GM18519 (cell line): ENCODE measurements at regions not wholly inside any gene's neighbourhood (a gene's known extent, or its start where the extent isn't known, plus 50 kb on each side); places are given as distances from the start of the nearest gene placed in this dataset.
"Not testable (repeated sequence)": the region's sequence is repeated elsewhere in the genome, so short reads cannot be mapped to it uniquely, and the experiment has no call there.

Experiments
- ATAC-seq: cut with Tn5 transposase; IDR thresholded peaks from one replicate; pipeline ENCODE4 v1.9.1; 2021; ENCODE audit warnings: mild to moderate bottlenecking, moderate library complexity; ENCODE audit not compliant: unreplicated experiment, low FRiP score

DNA sequence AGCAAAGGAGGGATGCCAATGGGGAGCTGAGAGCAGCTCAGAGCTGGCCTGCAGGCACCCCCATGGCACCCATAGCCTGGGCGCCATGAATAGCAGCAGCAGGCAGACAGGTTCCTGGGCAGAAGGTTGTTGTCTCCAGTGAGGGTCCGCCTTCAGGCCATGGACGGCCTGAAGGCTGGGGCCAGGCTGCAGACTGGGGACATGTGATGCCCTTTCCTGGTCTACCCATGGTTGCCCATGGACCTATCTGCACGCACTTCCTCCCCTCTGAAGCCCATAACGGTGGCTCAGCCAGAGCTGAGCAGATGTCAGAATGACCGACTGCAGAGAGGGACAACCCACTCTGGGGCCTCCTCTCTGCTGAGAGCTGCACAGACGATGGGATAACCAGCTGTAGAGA, 256.8 kb downstream of the PLOD2 start:
- ATAC-seq: no peak

DNA sequence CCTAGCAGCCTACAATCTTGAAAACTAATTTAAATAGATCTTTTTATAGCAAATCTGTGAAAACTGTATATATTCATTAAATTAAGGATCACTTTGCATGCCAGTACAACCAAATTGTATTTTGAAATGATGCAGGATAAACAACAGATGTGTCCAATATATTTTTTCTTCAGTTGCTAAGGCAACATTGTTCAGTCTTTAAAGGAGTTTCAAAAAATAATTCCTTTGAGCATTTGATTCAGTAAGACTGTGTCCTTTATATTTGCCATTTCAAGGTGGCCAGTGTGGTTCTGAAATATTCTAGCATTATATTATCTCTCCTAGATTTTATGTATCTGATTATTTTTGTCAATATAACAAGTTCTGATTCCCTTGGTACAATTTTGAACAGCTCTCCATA, 254.7 kb downstream of the PLOD2 start:
- ATAC-seq: no peak

DNA sequence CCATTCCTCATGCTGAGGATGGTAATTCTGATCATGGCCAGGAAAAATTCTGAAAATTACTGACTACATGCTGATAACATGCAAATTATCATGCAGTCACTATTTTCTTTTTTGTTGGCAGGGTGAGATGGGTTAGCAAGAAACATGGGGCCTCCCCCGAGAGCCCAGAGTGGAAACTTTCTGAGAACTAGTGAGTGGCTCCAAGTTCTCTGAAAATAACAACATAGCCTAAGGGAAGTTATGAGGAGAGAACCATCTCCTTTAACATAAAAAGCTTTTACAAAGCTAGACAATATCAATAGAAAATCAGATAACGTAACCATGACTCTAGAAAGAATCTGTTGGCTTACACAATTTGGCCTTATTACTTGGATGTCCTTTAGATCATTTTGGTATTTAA, 254.2 kb downstream of the PLOD2 start:
- no peak for ATAC-seq

DNA sequence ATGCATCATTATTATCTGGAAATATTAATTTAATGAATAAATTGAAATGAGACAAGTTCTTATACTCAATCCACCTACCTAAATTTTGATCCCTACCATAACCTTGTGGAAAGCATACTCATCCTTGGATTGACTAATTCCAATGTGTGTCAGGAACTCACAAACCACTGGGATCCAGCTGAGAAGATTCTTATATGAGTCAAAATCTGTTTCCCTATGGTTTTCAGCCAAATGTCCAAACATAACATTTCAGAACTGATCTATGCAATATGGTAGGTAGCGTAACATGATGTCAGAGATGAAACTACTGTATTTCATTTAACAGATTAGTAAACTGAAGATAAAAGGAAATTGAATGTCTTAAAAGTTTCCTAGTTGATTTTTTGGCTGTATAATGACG, 250.0 kb downstream of the PLOD2 start:
- no peak for ATAC-seq

DNA sequence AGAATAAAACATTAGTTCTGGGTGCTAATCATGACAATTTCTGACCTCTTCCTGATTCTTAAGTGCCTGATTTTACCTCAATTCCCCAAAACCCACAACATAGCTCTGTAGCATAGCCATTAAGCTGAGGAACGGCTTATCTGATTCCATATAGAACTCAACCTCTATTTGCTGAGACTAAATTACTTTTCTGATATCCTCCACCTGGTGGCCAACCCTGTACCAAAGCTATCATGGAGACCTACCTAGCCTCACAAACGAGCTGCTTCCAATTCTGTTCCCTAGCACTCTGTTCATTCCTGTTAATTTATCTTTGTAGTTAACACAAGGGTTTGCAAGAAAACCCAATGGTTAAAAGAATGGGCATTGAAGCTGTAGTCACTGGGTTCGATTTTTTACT, 245.2 kb downstream of the PLOD2 start:
- ATAC-seq: no peak

DNA sequence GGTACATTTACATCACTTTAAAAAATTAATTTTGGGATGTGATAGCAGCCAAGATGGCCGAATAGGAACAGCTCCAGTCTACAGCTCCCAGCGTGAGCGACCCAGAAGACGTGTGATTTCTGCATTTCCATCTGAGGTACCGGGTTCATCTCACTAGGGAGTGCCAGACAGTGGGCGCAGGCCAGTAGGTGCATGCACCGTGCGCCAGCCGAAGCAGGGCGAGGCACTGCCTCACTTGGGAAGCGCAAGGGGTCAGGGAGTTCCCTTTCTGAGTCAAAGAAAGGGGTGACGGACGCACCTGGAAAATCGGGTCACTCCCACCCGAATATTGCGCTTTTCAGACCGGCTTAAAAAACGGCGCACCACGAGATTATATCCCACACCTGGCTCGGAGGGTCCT, 233.2 kb downstream of the PLOD2 start:
- ATAC-seq: not testable (repeated sequence)

DNA sequence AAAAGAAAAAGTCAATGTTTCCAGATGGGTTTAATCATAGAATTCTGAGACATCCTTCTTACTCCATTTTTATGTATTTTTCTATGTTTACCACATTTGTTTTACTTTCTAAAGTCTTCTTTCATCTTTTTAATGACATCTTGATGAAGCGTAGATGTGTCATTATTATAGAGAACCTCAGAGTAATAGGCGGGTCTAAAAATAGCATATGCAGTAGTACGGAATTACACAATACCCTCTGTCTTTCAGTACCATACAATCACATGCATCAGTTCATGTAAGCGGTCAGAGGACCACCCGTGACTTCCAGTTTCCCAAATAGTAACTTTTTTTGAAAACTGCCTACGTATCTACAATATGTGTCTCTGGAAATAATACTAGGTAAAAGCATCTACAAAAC, 224.0 kb downstream of the PLOD2 start:
- ATAC-seq: no peak

DNA sequence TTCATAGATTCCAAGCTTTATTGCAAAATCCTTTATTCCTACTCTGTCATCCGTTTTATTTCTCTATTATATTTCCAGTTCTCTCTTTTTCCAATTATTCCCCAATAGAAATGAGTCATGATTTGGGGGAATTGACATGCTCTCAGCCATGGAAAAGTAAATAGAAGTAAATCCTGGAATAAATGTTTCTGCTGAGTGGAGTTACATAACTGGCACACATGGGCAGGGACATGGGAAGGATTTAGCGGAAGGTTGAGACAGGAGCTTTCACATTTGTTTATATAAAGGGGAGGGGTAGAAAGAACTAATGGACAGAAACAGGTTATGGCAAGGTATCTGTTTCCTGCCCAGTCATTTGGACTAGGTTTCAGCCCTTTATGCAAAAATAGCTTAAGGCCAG, 221.6 kb downstream of the PLOD2 start:
- no peak for ATAC-seq

DNA sequence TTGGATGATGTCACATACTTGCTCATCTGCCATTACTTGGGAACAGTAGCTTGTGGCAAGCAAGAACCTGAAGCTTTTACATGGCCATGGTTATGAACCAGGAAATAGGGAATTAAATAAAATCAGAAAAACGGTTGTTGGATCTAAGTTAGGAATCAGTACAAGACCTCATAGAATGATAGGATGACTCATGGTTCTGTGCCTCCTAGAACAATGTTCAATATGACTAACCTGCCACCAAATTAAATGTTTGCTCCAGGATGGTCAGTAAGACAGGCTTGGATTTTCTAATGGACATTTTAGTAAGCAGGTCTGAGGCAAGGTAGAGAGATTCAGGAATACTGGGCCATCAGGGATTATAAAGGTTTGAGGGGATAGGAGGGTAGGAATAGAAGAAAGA, 218.9 kb downstream of the PLOD2 start:
- ATAC-seq: no peak

DNA sequence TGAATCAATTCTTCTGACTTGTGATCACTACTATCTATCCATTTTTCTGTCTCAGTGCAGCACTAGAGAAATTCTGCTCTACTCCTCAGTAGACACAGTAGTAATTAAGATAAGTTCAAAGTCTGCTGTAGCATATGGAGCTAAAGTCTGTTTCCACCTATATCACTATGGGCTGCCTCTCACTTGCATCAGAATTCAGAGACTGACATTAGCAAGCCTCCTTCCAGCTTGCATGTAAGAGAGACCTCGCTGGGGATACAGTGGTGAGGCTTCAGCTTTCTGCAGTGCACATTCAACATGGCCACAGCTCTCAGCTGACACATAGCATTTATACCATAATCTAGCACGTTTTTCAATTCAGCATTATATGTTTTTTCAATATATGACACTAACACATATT, 217.0 kb downstream of the PLOD2 start:
- ATAC-seq: no peak

DNA sequence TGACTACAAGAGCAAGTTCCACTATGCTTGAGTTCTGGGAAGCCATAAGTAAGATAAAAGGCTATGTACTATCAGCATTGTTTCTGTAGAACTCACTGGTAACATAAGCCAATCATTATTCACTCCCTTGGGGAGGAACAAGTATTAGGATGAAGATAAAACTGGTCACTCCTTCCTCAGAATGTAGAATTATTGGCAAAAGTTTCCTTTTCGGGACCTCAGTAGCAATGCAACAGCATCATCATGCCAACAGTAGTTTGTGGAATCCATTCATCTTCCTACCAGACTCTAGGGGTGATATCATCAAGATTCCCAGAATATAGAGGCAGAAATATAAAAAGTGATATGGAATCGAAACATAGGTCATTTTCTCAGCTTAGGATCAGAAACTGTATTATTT, 209.5 kb downstream of the PLOD2 start:
- no peak for ATAC-seq

DNA sequence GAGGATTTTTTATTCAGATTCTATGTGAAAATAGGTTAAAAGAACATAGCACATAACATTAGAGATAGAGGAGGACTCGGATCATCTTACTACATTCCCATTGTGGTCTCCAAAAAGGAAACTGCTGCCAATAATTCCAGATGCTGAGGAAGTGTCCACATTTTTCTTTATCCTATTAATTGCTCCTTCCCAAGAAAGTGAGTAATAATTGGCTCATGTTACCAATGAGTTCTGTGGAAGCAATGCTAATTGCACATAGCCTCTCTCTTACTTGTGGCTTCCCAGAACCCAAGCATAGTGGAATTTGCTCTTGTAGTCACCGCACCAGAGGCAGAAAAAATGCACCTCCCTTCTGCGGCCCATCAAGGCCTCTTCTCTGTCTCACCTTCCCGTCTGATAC, 208.4 kb downstream of the PLOD2 start:
- ATAC-seq: no peak

DNA sequence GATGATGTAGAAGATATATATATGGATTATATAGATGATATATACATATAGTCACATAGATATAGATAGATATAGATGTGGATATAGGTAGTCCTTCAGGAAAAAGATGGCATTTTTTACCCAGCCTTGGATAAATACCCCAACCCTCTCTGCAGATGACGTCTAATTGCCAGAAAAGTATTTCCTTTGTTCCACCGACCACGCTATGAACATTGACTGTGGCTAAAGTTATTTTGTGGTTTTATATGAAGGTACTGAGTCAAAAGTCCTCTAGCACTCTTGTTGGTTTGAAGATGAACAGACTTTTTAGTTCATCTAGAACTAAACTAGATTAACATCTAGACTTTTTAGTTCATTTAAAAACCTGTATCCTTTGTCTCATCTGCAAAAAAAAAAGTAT, 207.7 kb downstream of the PLOD2 start:
- ATAC-seq: no peak

DNA sequence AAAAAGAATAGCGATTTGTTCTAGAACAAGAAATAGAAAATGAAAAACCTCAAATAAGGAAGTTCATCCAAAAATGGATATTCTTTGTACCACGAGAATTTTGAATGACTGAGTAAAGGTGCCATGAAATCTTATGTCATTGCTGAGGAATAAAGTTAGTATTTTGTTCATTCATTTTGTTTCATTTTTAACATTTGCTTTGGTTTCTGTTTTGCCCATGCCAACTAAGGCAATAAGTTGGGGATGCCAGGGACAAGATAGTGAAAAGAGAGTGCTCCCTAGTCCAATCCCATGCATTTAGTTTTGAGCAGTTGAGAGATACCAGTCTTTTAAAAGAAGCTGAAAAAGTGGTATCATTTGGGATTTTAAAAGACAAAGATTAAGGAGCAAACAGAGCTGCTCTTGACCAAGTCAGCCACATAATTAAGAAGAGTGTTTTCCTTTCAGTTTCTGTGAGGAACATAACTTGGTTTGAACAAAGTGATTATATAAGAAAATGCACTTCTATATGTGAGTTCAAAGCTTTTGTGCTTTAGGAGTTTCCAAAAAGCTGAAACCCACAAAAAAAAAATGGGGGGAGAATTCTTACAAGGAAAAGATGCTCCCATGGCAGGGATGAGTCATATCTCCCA, 201.4 kb downstream of the PLOD2 start:
- ATAC-seq: no peak

DNA sequence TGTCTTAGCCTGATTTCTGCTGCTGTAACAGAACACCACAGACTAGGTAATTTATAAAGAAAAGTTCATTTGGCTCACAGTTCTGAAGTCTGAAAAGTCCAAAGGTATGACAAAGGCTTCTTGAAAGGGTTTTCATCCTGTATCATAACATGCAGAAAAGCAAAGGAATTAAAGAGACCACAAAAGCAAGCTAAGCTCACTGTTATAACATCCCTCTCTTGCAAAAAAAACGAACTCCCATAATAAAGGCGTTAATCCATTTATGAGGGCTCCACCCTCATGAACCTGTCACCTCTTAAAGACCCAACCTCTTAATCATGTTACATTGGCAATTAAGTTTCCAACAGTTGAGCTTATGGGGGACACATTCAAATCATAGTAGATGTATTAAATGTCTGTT, 197.9 kb downstream of the PLOD2 start:
- no peak for ATAC-seq

DNA sequence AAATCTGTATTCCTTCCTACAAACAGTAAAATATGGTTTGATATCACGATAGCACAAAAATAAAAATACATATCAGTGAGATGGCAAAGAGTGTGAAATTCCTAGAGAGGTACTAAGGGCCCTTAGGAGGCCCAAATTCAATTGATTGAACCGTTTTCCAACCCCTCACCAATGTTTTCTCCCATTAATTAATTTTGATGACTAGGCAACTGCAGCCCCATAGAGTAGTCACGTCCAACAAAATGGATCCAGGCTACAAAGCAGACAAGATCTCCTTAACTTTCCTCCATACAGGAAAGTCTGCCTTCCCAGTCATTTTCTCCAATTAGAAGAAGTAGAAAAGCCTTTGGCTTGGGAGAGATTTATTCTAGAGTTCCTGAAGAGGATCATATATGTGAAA, 193.9 kb downstream of the PLOD2 start:
- ATAC-seq: no peak

DNA sequence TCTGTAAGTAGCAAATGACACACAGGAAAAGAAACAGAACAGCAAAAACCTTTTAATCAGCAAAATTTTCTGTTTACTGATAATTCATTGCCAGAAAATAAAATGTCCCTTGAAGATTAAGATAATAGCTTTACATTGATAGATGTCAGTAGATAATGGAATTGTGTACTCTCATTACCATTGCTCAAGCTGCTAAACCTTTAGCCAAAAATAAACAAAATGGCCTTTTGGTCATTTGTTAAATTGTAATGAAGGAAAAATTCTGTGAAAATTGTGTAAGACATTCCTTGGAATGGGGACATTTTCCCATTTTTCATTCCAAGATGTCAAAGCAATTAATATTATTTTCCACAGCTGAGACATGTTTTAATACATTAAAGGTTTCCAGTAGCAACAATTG, 189.8 kb downstream of the PLOD2 start:
- ATAC-seq: no peak

DNA sequence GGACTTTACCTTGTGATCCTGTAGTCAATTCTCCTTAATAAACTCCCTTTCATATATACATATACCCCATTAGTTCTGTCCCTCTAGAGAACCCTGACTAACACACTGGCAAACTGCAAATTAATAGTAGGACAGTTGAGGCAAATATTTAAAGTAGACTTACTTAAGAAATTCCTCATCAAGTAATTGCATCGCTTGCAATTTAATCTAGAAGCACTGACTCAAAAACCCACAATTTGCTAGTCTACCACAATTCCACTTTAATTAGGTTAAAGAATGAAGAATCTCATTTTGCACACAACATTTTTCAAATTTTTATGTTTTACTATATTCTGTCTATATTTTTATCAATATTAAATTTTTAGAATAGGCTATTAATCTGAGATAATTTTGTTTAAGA, 188.1 kb downstream of the PLOD2 start:
- no peak for ATAC-seq

DNA sequence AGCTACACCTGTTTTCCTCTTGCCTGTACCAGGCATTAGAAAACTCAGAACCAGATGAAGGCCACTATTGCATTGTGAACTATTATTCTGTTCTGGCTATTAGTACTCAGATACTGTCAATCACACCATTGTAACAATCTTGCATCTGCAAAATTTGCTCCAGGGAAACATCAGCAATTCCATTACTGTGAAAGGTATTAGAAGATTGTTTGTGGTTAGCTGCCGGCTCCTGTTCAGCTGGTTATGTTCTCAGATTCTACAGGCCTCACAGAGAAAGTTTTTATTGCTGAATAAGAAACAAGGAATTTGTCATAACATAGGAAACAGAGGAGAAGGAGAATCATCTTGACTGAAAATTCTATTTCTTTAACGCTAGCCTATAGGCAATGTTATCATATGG, 179.9 kb downstream of the PLOD2 start:
- ATAC-seq: no peak

DNA sequence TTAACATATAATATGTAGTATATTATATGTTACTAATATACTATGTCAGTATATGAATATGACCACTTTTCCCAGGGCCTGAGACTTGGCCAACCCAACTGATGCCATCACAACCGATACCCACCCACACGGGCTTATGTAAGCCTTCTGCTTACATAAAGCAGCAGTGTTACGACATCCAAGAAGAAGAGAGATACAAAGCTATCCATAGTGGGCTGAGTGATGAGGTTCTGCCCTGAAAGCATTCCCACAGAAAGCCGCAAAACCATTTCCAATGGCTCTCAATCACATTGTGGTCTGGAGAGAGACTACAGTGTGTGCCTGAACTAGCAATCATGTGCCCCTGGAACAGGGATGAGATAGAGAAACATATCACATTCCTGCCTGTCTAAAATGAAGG, 177.9 kb downstream of the PLOD2 start:
- no peak for ATAC-seq
